PC-3 (cell line): ENCODE measurements at regions not wholly inside any gene's neighbourhood (a gene's known extent, or its start where the extent isn't known, plus 50 kb on each side); places are given as distances from the start of the nearest gene placed in this dataset.

ENCODE experiments used
- ATAC-seq: fragments of 200-7000 bp; cut with Tn5 transposase; 2 replicates; pipeline ENCODE4 v1.9.1; 2020; ENCODE audit warnings: mild to moderate bottlenecking, moderate library complexity
- BruUV-seq: library from RNA; stranded (reverse); fragments of 400-500 nt; replicated peaks from 2 replicates; lab custom pipeline; 2021; lab: Mats Ljungman, UMichigan
- CTCF ChIA-PET: fragments of 300-600 bp; sonication (Branson Sonifier 250); formaldehyde crosslinking; loops from one replicate; lab custom pipeline; 2022; ENCODE audit warnings: antibody characterized with exemption; lab: Charles Lee
- POLR2A ChIA-PET: fragments of 300-600 bp; sonication (Branson Sonifier 250); formaldehyde crosslinking; loops from one replicate; lab custom pipeline; 2022; ENCODE audit warnings: antibody characterized with exemption; ENCODE audit not compliant: unreplicated experiment; lab: Charles Lee
- DNase-seq: peaks from one replicate; pipeline ENCODE4 v3.0.0-alpha.2; 2015
- H2AFZ ChIP-seq: fragments of 300-600 bp; sonication (generic); 2 replicates; pipeline ENCODE4 v1.6.0; 2016; ENCODE audit warnings: antibody characterized with exemption, low read length
- H3F3A ChIP-seq: fragments of 300-600 bp; sonication (generic); one replicate; pipeline ENCODE4 v1.6.0; 2017; ENCODE audit warnings: antibody characterized with exemption, low read length, control low read depth, mild to moderate bottlenecking; ENCODE audit not compliant: unreplicated experiment
- H3K27ac ChIP-seq: fragments of 300-600 bp; sonication (generic); 2 replicates; pipeline ENCODE4 v1.5.1; 2016; ENCODE audit warnings: mild to moderate bottlenecking, low read length
- H3K27me3 ChIP-seq: fragments of 300-600 bp; sonication (generic); 2 replicates; pipeline ENCODE4 v1.6.1; 2016; ENCODE audit warnings: low read length, mixed read lengths
- H3K36me3 ChIP-seq: fragments of 300-600 bp; sonication (generic); 2 replicates; pipeline ENCODE4 v1.6.1; 2016; ENCODE audit warnings: low read depth, mixed run types, low read length, mixed read lengths
- H3K4me1 ChIP-seq: fragments of 300-600 bp; sonication (generic); 2 replicates; pipeline ENCODE4 v1.5.1; 2016; ENCODE audit warnings: low read length; ENCODE audit not compliant: insufficient read depth
- H3K4me2 ChIP-seq: fragments of 300-600 bp; sonication (generic); 2 replicates; pipeline ENCODE4 v1.6.0; 2016; ENCODE audit warnings: low read length
- H3K4me3 ChIP-seq: fragments of 300-600 bp; sonication (generic); 2 replicates; pipeline ENCODE4 v1.5.1; 2016; ENCODE audit warnings: mild to moderate bottlenecking, low read length, mixed read lengths
- H3K79me2 ChIP-seq: fragments of 300-600 bp; sonication (generic); 2 replicates; pipeline ENCODE4 v1.6.1; 2017; ENCODE audit warnings: low read length, mixed read lengths
- H3K9ac ChIP-seq: fragments of 300-600 bp; sonication (generic); 2 replicates; pipeline ENCODE4 v1.6.0; 2016; ENCODE audit warnings: mild to moderate bottlenecking, low read length
- H3K9me2 ChIP-seq: fragments of 300-600 bp; sonication (generic); replicated peaks from 2 replicates; pipeline ENCODE4 v1.6.1; 2016; ENCODE audit warnings: mixed run types, low read length, mixed read lengths
- H3K9me3 ChIP-seq: fragments of 300-600 bp; sonication (generic); 2 replicates; pipeline ENCODE4 v1.6.1; 2016; ENCODE audit warnings: low read length, mixed read lengths
- H4K20me1 ChIP-seq: fragments of 300-600 bp; sonication (generic); 2 replicates; pipeline ENCODE4 v1.6.1; 2016; ENCODE audit warnings: low read length, mixed read lengths
- EZH2 ChIP-seq: fragments of 300-600 bp; sonication (generic); IDR thresholded peaks from one replicate; pipeline ENCODE4 v1.6.1; 2017; ENCODE audit warnings: antibody characterized with exemption, mild to moderate bottlenecking, low read length; ENCODE audit not compliant: unreplicated experiment
- EZH2phosphoT487 ChIP-seq: fragments of 300-600 bp; sonication (generic); IDR thresholded peaks from 2 replicates; pipeline ENCODE4 v1.6.1; 2018; ENCODE audit warnings: mild to moderate bottlenecking, antibody characterized with exemption, low read length, borderline replicate concordance
- intact Hi-C: fragments of 100-400 bp; cut with micrococcal nuclease; formaldehyde crosslinking; loops from 2 replicates; pipeline ENCODE4 v1.9.0; 2023
- TF ChIP-seq, protein P1 (sequence below): fragments of 300-600 bp; sonication (generic); conservative IDR thresholded peaks from 2 replicates; pipeline ENCODE4 v1.5.1; 2017; ENCODE audit warnings: antibody characterized with exemption, low read depth, mild to moderate bottlenecking, low read length

DNA sequence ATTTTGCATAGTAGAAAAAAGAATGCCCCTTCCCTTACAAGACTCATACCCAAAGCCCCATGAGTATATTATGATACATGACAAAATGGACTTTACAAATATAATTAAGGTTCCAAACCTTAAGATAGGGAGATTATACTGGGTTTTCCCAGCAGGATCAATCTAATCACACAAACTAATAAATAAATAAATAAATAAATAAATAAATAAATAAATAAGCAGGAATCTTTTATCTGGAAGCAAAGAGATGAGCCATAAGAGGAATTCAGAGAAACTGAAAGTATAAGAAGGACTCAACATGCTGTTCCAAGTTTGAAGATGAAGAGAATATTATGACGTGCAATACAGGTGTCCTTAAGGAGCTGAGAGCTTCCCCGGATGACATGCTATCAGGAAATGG is 1174.5 kb downstream of the DTWD2 start:
- Histone ChIP-seq H3K4me1 (no peaks in the 10 kb centered on the region), H3K79me2 (no peaks in the 10 kb centered on the region), H3K27ac (no peak overlapping the region), H3K9me2 (no peaks in the 10 kb centered on the region), H3K4me3 (no peak overlapping the region), H3K4me2 (no peak overlapping the region), H3K27me3 (no peaks in the 10 kb centered on the region), H4K20me1 (no peaks in the 10 kb centered on the region), H2AFZ (no peak overlapping the region), H3F3A (no peaks in the 10 kb centered on the region), H3K9ac (no peak overlapping the region), H3K36me3 (no peaks in the 10 kb centered on the region), H3K9me3 (no peaks in the 10 kb centered on the region)
- no TSS peak for BruUV-seq
- POLR2A ChIA-PET = no interaction called here
- TF ChIP-seq EZH2phosphoT487 (no peak), EZH2 (no peak)
- TF ChIP-seq, protein P1, sequence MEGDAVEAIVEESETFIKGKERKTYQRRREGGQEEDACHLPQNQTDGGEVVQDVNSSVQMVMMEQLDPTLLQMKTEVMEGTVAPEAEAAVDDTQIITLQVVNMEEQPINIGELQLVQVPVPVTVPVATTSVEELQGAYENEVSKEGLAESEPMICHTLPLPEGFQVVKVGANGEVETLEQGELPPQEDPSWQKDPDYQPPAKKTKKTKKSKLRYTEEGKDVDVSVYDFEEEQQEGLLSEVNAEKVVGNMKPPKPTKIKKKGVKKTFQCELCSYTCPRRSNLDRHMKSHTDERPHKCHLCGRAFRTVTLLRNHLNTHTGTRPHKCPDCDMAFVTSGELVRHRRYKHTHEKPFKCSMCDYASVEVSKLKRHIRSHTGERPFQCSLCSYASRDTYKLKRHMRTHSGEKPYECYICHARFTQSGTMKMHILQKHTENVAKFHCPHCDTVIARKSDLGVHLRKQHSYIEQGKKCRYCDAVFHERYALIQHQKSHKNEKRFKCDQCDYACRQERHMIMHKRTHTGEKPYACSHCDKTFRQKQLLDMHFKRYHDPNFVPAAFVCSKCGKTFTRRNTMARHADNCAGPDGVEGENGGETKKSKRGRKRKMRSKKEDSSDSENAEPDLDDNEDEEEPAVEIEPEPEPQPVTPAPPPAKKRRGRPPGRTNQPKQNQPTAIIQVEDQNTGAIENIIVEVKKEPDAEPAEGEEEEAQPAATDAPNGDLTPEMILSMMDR = no peak
- DNase-seq (no peak), ATAC-seq (no peak)
- intact Hi-C loops = no loop called here
- CTCF ChIA-PET = no interaction called here

DNA sequence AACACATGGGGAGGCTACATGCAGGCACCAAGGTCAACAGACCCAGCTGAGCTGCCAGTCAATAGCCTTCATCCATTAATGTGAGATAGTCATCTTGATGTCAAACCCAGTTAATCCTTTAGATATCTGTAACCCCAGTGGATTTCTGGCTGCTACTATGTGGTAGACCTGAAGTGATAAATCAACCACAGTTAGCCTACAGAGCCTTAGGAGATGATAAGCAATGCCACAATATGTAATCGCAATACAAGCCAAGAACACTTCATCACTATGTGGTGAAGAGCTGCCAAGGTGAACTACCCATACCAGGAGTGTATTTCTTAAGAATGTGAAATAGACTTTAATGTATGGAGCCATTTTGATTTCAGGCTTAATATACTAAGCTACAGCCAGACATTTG is 1175.5 kb downstream of the DTWD2 start:
- no TSS peak for BruUV-seq
- no peak for DNase-seq
- no peaks in the 10 kb centered on the region for H3K4me1 ChIP-seq
- TF ChIP-seq EZH2phosphoT487 (no peak), EZH2 (no peak)
- TF ChIP-seq, protein P1 = no peak
- H4K20me1 ChIP-seq = no peaks in the 10 kb centered on the region
- no peak overlapping the region for H3K4me3 ChIP-seq
- no peaks in the 10 kb centered on the region for H3K9me2 ChIP-seq
- intact Hi-C loops = no loop called here
- CTCF ChIA-PET = no interaction called here
- H3K27me3 ChIP-seq = no peaks in the 10 kb centered on the region
- ATAC-seq = no peak
- POLR2A ChIA-PET = no interaction called here
- H3K4me2 ChIP-seq = no peak overlapping the region
- no peak overlapping the region for H3K9ac ChIP-seq
- H3K79me2 ChIP-seq = no peaks in the 10 kb centered on the region
- H3F3A ChIP-seq = no peaks in the 10 kb centered on the region
- H3K9me3 ChIP-seq = no peaks in the 10 kb centered on the region
- H3K36me3 ChIP-seq = no peaks in the 10 kb centered on the region
- no peak overlapping the region for H3K27ac ChIP-seq
- no peak overlapping the region for H2AFZ ChIP-seq

DNA sequence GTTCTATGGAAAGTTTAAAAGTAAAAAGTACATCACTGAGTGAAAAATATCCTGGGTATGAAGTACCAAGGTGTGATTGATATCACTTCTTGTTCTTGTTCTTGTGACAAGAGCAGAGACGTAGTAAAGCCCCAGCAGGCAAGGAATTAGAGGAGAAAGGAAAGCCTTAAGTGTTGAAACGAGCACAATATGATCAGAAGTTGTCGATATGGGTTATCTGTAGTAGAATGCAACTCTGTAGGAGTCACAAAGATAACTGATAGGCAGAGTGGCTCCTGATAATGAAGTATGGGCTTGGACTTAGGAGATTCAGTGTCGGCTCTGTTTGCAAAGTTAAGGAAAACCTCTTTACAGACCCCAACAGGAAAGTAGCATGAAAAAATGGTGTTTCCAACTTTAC is 1179.1 kb downstream of the DTWD2 start:
- Histone ChIP-seq H3K4me1 (no peaks in the 10 kb centered on the region), H3K27ac (no peak overlapping the region), H3K9ac (no peak overlapping the region), H3K4me3 (no peak overlapping the region), H3F3A (no peaks in the 10 kb centered on the region), H3K9me2 (no peaks in the 10 kb centered on the region), H3K27me3 (no peaks in the 10 kb centered on the region), H4K20me1 (no peaks in the 10 kb centered on the region), H3K79me2 (no peaks in the 10 kb centered on the region), H2AFZ (no peak overlapping the region), H3K9me3 (no peaks in the 10 kb centered on the region), H3K4me2 (no peak overlapping the region), H3K36me3 (no peaks in the 10 kb centered on the region)
- intact Hi-C loops = no loop called here
- ChIA-PET CTCF (no interaction called here), POLR2A (no interaction called here)
- no peak for ATAC-seq
- no peak for DNase-seq
- TF ChIP-seq EZH2phosphoT487 (no peak), EZH2 (no peak)
- TF ChIP-seq, protein P1 = no peak
- no TSS peak for BruUV-seq
